GM13976 (cell line): ENCODE measurements at regions not wholly inside any gene's neighbourhood (a gene's known extent, or its start where the extent isn't known, plus 50 kb on each side); places are given as distances from the start of the nearest gene placed in this dataset.

Experiments
- DNase-seq: peaks from one replicate; pipeline ENCODE4 v3.0.0; 2012; ENCODE audit warnings: low spot score
- in situ Hi-C: fragments of 300-500 bp; cut with MboI; formaldehyde crosslinking; loops from one replicate; pipeline ENCODE4 v1.12.0; 2022; ENCODE audit warnings: low sequenced_read_pairs, mixed read lengths, inconsistent platforms; ENCODE audit not compliant: unreplicated experiment
- TF ChIP-seq, protein P1 (sequence below): IDR thresholded peaks from 2 replicates; pipeline ENCODE4 v1.5.1; 2012; ENCODE audit warnings: borderline replicate concordance, mild to moderate bottlenecking; ENCODE audit not compliant: insufficient read depth; ENCODE audit errors: extremely low read depth, missing control alignments, control extremely low read depth

DNA sequence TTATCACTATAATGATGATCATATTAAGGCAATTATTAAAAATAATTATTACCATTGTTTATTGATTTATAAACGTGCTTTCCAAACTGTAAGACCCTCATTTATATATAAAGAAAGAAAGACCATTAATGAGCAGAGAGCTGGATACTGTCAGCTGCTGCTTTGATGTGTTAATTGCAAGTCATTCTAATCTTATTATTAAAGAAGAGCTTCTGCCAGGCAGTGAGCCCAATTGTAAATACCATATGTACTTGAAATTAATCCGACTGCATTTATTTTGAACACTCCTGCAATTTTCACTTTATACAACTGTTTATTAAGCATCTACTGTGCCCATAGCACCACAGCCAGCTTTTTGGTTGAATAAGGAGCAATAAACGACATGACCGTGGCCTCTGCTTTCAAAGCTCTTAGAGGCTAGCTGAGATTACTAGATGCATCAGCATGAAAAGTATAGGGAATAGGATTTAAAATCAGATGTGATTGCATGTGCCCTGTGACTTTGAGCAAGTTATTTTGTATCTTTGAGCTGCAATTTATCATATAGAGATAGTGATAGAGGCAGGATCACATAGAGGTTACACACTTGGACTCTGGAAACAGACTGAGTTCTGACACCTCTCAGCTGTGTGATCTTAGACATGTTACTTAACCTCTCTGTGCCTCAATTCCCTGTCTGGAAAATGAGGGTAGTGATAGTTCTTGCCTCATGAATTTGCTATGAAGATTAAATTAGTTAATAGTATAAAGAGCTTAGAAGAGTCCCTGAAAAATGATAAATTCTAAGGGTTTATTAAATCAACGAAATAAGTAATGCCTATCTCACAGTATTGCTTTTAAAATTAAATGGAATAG lies 83.4 kb downstream of the MYCN start:
- TF ChIP-seq, protein P1, sequence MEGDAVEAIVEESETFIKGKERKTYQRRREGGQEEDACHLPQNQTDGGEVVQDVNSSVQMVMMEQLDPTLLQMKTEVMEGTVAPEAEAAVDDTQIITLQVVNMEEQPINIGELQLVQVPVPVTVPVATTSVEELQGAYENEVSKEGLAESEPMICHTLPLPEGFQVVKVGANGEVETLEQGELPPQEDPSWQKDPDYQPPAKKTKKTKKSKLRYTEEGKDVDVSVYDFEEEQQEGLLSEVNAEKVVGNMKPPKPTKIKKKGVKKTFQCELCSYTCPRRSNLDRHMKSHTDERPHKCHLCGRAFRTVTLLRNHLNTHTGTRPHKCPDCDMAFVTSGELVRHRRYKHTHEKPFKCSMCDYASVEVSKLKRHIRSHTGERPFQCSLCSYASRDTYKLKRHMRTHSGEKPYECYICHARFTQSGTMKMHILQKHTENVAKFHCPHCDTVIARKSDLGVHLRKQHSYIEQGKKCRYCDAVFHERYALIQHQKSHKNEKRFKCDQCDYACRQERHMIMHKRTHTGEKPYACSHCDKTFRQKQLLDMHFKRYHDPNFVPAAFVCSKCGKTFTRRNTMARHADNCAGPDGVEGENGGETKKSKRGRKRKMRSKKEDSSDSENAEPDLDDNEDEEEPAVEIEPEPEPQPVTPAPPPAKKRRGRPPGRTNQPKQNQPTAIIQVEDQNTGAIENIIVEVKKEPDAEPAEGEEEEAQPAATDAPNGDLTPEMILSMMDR: no peak
- in situ Hi-C loops: no loop called here
- DNase-seq: no peak

DNA sequence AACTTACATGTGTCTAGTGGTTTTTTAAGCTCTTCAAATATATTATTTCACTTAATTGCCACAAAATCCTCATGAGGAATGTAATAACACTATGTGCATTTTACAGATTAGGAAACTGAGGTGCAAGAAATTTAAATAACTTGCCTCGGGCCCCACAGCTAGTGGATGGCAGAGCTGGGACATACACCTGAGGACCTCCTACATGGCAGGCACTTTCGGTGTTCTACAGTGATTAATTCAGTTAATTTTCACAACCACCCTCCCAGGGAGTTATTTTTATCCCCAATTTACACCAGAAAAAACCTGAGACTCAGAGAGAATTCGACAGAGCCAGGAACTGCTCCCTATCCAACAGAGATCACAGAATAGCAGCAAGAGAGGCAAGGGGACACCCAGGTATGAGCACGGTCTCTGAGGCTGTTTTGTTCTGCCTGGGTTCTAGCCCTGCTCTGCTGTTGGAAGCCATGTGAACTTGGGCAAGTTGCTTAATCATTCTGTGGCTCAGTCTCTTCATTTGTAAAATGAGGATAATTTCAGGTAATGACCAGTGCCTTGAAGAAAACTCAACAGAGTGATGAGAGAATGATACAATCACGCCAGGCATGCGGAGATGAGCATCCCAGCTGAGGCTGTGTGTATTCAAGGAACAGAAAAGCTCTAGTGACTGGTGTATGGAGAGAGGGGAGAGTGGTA lies 82.3 kb downstream of the MYCN start:
- in situ Hi-C loops: no loop called here
- TF ChIP-seq, protein P1: no peak
- no peak for DNase-seq

DNA sequence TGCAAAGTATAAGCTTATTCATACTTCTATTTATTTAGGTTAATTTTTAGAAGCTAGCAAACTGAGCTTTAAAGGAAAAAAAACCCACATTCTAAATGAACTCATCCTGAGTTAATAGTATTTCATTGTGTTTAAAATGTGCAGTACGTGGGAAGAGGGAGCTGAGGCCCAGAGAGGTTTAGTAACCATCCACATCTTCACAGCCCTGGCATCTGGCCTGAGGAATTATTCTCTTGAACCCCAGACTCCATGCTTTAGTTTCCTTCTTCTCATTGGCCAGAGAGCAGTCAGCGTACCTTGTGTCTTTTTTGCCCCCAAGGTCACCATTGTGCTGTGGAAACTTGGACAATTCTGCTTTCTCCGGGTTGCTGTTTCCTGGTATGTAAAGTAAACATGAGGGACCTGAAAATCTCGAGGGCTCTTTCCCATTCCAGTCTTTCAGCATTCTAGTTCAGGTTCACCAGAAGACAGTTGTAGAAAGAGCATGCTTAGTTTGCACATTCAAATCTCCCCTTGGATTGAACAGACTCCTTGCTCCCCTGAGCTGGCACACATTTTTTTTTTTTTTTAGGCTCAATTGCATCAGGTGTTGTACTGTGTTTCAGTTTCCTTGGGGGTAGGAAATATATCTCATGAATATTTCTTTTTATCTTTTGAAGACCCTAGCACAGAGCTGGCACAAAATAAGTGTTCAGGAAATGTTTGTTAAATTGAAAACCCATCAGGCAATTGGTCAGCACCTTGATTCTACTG lies 81.4 kb downstream of the MYCN start:
- in situ Hi-C loops: no loop called here

DNA sequence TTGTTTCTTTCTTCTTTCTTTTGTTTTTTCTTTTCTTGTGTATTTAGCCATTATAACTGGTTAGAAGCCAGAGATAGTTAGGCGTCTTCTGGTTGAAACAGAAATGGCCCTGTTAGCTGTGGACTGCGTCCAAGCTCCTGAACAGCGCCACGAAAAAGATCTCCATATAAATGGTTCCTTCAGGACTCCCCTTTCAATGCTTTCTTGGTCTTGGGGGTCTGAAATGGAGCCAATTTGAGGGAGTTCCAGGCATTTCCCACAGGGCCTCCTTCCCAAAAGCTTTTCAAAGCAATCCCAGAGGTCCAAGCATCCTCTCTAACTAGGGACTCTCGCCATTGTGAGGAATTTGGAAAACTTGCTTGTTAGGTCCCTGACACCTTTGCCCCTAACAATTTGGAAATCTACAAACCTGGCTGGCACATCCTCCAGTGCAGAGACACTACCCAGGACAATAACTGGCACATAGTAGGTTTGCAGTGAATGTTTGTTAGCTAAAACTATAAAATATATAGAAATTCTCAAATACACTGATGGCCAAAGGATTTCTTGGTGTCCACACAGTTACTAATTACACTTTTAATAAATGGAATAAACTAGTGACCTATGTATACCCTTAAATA lies 80.1 kb downstream of the MYCN start:
- in situ Hi-C loops: no loop called here
- TF ChIP-seq, protein P1: no peak

More for the DNA sequence above, 81.4 kb downstream of the MYCN start:
- TF ChIP-seq, protein P1: no peak
- DNase-seq: no peak

DNA sequence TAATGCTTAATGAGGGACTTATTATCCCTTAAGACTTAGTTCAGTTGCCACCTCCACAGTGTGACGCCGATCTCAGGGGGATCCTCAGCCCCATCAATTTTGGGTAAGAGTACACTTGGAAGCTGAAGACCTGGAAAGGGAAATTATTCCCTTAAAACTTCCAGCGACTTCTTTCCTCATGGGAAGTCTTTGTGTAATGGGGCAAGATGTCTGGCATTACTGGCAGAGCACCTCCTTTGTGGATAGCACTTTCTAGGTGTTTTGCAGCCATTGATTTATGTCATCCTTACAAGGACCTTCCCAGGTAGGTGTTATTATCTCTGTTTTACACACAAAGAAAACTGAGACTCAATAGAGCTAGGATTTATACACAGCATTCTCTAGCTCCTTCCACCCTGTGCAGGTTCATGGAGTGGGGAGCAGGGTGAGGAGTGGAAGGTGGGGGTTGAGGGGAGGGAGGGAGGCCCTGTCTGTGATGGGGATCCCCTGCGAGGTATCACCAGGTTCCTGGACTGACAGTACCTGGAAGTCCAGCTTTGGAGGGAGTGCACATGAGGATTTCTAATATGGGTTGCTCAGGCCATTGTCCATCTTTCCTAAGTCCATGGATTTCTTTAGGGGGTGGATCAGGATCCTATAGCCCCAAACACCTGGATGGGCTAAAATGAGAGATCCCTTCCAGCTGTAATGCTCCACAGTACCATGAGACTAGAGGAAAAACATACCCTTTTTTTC lies 79.4 kb downstream of the MYCN start:
- in situ Hi-C loops: no loop called here
- DNase-seq: no peak
- TF ChIP-seq, protein P1: no peak

More for the DNA sequence above, 80.1 kb downstream of the MYCN start:
- no peak for DNase-seq

DNA sequence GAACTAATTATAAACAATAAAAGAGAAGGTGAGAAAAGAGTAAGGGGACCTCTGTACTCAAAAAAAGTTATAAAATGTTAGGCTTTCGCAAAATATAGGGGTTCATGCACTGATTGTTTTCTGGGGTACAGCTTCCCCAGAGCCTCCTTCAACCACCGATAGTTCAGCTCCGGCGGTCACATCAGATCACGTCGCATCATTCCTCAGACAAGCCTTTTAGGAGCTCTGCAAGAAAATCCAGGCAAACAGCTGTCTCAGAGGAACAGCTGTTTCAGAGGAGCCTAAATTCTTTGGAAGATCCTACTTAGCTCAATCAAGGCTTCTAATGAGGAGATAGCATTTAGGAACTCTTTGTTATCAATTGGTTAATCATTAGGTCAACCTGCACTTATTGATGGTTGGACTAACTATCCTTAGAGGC lies 78.7 kb downstream of the MYCN start:
- no peak for DNase-seq
- TF ChIP-seq, protein P1: no peak
- in situ Hi-C loops: no loop called here
